ENCODE measurements at regions not wholly inside any gene's neighbourhood (a gene's known extent, or its start where the extent isn't known, plus 50 kb on each side); places are given as distances from the start of the nearest gene placed in this dataset.

- no peak for TF ChIP-seq USF2 (IDR thresholded peaks at IDR 0.05; ENCODE audit: low read depth, low read length)
- TF ChIP-seq CTCF (conservative IDR thresholded peaks at IDR 0.05; ENCODE audit: low read depth, low read length) = no peak
- no peak for TF ChIP-seq MAFK (IDR thresholded peaks at IDR 0.05; ENCODE audit: low read depth, low read length)
- no peak for TF ChIP-seq NFE2L2 (IDR thresholded peaks at IDR 0.05; ENCODE audit: low read depth, low read length)
- TF ChIP-seq RFX5 (IDR thresholded peaks at IDR 0.05; ENCODE audit: low read depth, low read length) = no peak
- TF ChIP-seq BHLHE40 (IDR thresholded peaks at IDR 0.05; ENCODE audit: low read depth, low read length) = no peak
- no peak for TF ChIP-seq MAZ (IDR thresholded peaks at IDR 0.05; ENCODE audit: borderline replicate concordance, low read depth, low read length)
These were observed 624.4 kb downstream of the KCNH5 start for GRCh38 chr14:62420847-62421246.

All from IMR-90 (cell line).